Kidney (tissue), 13 donors: ENCODE measurements at regions not wholly inside any gene's neighbourhood (a gene's known extent, or its start where the extent isn't known, plus 50 kb on each side); places are given as distances from the start of the nearest gene placed in this dataset.

ENCODE experiments used
- DNase-seq, 5 donors: peaks; one replicate each; pipeline ENCODE4 v3.0.0-alpha.2; 2013 to 2020
- FAIRE-seq: peaks from 2 replicates; lab custom pipeline; 2012; peaks lifted over from hg19 to GRCh38; lab: Jason Lieb, UNC
- H3K27ac ChIP-seq, 2 donors: one replicate each; pipeline ENCODE4 v1.7.0; 2013; ENCODE audit warnings: low read depth in 2 of 2, low read length in 2 of 2, inconsistent platforms in 1 of 2
- H3K27me3 ChIP-seq: one replicate; pipeline ENCODE4 v1.7.1; 2013; ENCODE audit warnings: low read length, inconsistent platforms; ENCODE audit not compliant: control insufficient read depth, insufficient read depth
- H3K36me3 ChIP-seq, 3 donors: one replicate each; pipeline versions ENCODE4 v1.7.0 to v1.7.1; 2013; ENCODE audit warnings: low read length in 3 of 3, control low read depth in 1 of 3, inconsistent platforms in 1 of 3; ENCODE audit not compliant: insufficient read depth in 3 of 3, control insufficient read depth in 2 of 3
- H3K4me1 ChIP-seq, 3 donors: one replicate each; pipeline versions ENCODE4 v1.7.0 to v1.7.1; 2013; ENCODE audit warnings: low read length in 3 of 3, inconsistent platforms in 1 of 3, low read depth in 1 of 3; ENCODE audit not compliant: control insufficient read depth in 2 of 3, insufficient read depth in 2 of 3
- H3K4me3 ChIP-seq, 3 donors: one replicate each; pipeline versions ENCODE4 v1.7.0 to v1.8.1; 2013; ENCODE audit warnings: low read length in 3 of 3, control low read depth in 1 of 3, inconsistent platforms in 1 of 3
- H3K9ac ChIP-seq, 3 donors: one replicate each; pipeline versions ENCODE4 v1.7.0 to v1.7.1; 2013; ENCODE audit warnings: low read length in 3 of 3, control low read depth in 1 of 3, inconsistent platforms in 1 of 3
- H3K9me3 ChIP-seq, 3 donors: one replicate each; pipeline versions ENCODE4 v1.7.0 to v1.7.1; 2013; ENCODE audit warnings: low read length in 3 of 3, control low read depth in 1 of 3, inconsistent platforms in 1 of 3; ENCODE audit not compliant: control insufficient read depth in 2 of 3, insufficient read depth in 1 of 3
- intact Hi-C: fragments of 100-400 bp; cut with DNase I; formaldehyde crosslinking; loops from one replicate; pipeline ENCODE4 v1.11.1; 2022
- TF ChIP-seq, protein P1 (sequence below): IDR thresholded peaks from 3 replicates; pipeline ENCODE4 v1.5.1; 2012; ENCODE audit warnings: mild to moderate bottlenecking, moderate library complexity, borderline replicate concordance; ENCODE audit not compliant: insufficient read depth; ENCODE audit errors: extremely low read depth
- donor health status: control.
- donor health status: control.
- donor health status: control.
- donor health status: control.
- donor health status: control.
- donor health status: DM: yes; HTN: yes; CAD: no.
- donor health status: Normal renal cell carcinoma (clear cell type).

DNA sequence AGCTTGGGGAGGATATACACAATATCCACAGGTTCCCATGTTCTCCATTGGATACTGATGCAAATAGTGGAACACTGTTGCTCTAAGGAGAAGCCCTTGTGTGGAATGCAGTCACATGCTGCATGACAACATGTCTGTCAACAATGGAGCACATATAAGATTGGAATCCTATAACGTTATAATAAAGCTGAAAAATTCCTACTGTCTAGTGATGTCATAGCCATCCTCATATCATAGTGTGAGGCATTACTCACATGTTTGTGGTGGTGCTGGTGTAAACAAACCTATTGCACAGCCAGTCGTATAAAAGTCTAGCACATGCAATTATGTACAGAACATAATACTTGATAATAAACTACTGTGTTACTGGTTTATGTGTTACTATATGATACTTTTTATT, 394.7 kb downstream of the FBXO15 start:
- DNase-seq (no peak), FAIRE-seq (no peak)
- H3K9me3 ChIP-seq = no peaks in the 10 kb centered on the region
- no peak overlapping the region for H3K4me3 ChIP-seq
- H3K4me1 ChIP-seq = no peaks in the 10 kb centered on the region
- TF ChIP-seq, protein P1, sequence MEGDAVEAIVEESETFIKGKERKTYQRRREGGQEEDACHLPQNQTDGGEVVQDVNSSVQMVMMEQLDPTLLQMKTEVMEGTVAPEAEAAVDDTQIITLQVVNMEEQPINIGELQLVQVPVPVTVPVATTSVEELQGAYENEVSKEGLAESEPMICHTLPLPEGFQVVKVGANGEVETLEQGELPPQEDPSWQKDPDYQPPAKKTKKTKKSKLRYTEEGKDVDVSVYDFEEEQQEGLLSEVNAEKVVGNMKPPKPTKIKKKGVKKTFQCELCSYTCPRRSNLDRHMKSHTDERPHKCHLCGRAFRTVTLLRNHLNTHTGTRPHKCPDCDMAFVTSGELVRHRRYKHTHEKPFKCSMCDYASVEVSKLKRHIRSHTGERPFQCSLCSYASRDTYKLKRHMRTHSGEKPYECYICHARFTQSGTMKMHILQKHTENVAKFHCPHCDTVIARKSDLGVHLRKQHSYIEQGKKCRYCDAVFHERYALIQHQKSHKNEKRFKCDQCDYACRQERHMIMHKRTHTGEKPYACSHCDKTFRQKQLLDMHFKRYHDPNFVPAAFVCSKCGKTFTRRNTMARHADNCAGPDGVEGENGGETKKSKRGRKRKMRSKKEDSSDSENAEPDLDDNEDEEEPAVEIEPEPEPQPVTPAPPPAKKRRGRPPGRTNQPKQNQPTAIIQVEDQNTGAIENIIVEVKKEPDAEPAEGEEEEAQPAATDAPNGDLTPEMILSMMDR = no peak
- H3K27me3 ChIP-seq = no peaks in the 10 kb centered on the region
- no peaks in the 10 kb centered on the region for H3K36me3 ChIP-seq
- no peak overlapping the region for H3K27ac ChIP-seq
- H3K9ac ChIP-seq = no peak overlapping the region
- intact Hi-C loops = no loop called here

DNA sequence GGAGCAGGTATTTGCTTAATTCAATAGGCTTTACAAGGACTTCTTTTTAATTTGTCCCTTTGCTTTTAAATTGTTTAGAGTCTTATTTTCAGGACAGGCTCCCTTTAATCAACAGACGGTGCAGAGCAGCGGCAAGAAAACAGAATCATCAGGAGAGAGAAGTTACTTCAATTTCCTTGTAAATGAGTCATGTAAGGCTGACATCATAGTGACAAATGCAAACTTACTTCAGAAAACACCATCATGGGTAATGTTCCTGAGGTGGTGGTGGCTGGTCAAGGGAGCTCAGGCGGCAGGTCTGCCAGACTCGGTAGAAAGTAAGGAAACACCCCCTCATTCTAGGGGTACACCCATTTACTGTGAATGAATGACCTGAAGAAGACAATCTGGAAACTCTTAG, 395.1 kb downstream of the FBXO15 start:
- Histone ChIP-seq H3K4me1 (no peaks in the 10 kb centered on the region), H3K27ac (no peak overlapping the region), H3K27me3 (no peaks in the 10 kb centered on the region), H3K4me3 (no peak overlapping the region), H3K9me3 (no peaks in the 10 kb centered on the region), H3K36me3 (no peaks in the 10 kb centered on the region), H3K9ac (no peak overlapping the region)
- DNase-seq (no peak), FAIRE-seq (no peak)
- TF ChIP-seq, protein P1 = no peak
- intact Hi-C loops = no loop called here

DNA sequence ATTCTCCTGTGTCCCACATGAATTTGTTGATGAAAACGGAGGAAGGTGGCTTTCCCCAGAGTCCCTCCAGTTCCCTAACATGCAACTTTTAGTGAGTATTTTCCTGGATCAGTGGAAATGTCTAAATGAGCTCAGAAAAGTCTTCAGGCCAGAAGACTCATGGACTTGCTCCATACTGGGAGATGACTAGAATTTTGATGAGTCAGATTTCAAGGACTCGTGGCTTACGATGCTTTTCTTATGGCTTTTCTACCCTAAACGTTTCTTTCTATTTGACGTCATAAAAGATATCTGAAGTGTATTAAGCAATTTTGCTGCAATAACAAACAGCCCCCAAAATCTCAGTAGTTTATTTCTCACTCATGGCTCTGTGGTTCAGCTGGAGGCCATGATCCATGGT, 397.6 kb downstream of the FBXO15 start:
- Histone ChIP-seq H3K27me3 (no peaks in the 10 kb centered on the region), H3K9me3 (no peaks in the 10 kb centered on the region), H3K4me1 (no peaks in the 10 kb centered on the region), H3K36me3 (no peaks in the 10 kb centered on the region), H3K9ac (no peak overlapping the region), H3K27ac (no peak overlapping the region), H3K4me3 (no peak overlapping the region)
- intact Hi-C loops = no loop called here
- no peak for FAIRE-seq
- TF ChIP-seq, protein P1 = no peak
- DNase-seq = no peak

DNA sequence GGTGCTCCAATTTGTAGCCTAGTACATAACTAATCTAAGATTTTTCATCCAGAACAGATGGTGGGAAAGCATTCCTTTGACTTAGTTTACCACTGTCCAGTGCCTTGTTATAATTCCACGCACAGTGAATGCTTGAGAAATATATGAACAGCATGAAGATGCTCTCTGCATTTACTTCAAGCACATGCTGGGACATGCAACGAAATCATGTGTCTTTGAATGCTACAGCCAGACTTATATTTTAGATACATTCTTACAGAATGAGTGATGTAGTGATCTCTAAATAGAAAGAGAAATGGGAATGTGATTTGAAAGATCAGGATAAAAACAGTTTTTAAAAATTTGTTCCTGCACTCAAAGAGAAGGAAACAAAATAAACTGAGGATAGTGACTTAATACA, 398.3 kb downstream of the FBXO15 start:
- no peak overlapping the region for H3K27ac ChIP-seq
- H3K4me1 ChIP-seq = no peaks in the 10 kb centered on the region
- intact Hi-C loops = no loop called here
- no peaks in the 10 kb centered on the region for H3K27me3 ChIP-seq
- H3K4me3 ChIP-seq = no peak overlapping the region
- no peaks in the 10 kb centered on the region for H3K9me3 ChIP-seq
- FAIRE-seq (no peak), DNase-seq (no peak)
- no peak overlapping the region for H3K9ac ChIP-seq
- TF ChIP-seq, protein P1 = no peak
- no peaks in the 10 kb centered on the region for H3K36me3 ChIP-seq
